ENCODE measurements at regions not wholly inside any gene's neighbourhood (a gene's known extent, or its start where the extent isn't known, plus 50 kb on each side); places are given as distances from the start of the nearest gene placed in this dataset.

DNA sequence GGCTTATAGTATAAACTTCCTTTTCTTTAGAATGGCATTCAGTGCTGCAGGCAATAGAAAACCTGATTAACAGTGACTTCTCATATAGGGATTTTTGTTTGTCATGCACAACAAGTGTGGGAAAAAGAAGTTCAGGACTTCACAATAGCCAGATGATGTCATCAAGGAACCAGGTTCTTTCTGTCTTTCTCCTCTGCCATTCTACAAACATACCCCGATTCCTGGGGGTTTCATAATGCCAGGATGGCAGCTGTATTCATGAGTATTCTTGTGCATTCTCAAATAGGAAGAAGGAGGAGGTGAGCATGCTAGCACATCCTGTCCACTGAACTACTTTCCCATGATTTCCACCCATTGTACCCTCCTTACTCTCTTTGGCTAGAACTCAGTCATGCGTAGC lies 182.7 kb upstream of the EEA1 start:
- TF ChIP-seq POLR2A (IDR thresholded peaks at IDR 0.05; ENCODE audit: low read depth) (no peak), CTCF (IDR thresholded peaks at IDR 0.05) (no peak), POLR2AphosphoS5 (IDR thresholded peaks at IDR 0.05) (no peak), EP300 (IDR thresholded peaks at IDR 0.05) (no peak)

All from esophagus muscularis mucosa (tissue), 4 donors.